ENCODE measurements at regions not wholly inside any gene's neighbourhood (a gene's known extent, or its start where the extent isn't known, plus 50 kb on each side); places are given as distances from the start of the nearest gene placed in this dataset.

- H3K79me2 ChIP-seq (ENCODE audit: insufficient read depth, low read length), result no peaks in the 10 kb centered on the region
- H3K4me3 ChIP-seq (ENCODE audit: insufficient read depth, low read length, poor library complexity, severe bottlenecking), result no peak overlapping the region
- no peak overlapping the region for H3K4me2 ChIP-seq (ENCODE audit: low read depth, low read length, poor library complexity, severe bottlenecking)
- no peaks in the 10 kb centered on the region for H3F3A ChIP-seq (ENCODE audit: insufficient read depth)
- no peaks in the 10 kb centered on the region for H3K27me3 ChIP-seq (ENCODE audit: low read length)
- H2AFZ ChIP-seq (ENCODE audit: low read depth, low read length, severe bottlenecking), result no peak overlapping the region
- H3K9ac ChIP-seq (ENCODE audit: low read length), result no peak overlapping the region
- no peak overlapping the region for H3K27ac ChIP-seq (ENCODE audit: low read depth, low read length)
- no peaks in the 10 kb centered on the region for H3K9me3 ChIP-seq (ENCODE audit: insufficient read depth, low read length)
- no peak for TF ChIP-seq CTCF (IDR thresholded peaks at IDR 0.05; ENCODE audit: insufficient read depth, low read length, poor library complexity, severe bottlenecking)
- no peak for TF ChIP-seq EZH2phosphoT487 (conservative IDR thresholded peaks at IDR 0.05; ENCODE audit: low read length)
- H3K36me3 ChIP-seq (ENCODE audit: low read length), result no peaks in the 10 kb centered on the region
- no peaks in the 10 kb centered on the region for H4K20me1 ChIP-seq (ENCODE audit: low read depth, low read length)
- H3K9me2 ChIP-seq (replicated peaks; ENCODE audit: insufficient read depth, low read length), result no peaks in the 10 kb centered on the region
Observed at GRCh38 chr13:107376341-107377125, 808.6 kb upstream of the ARGLU1 start.

- Histone ChIP-seq H3K4me3 (ENCODE audit: insufficient read depth, low read length, poor library complexity, severe bottlenecking) (no peak overlapping the region), H3K27me3 (ENCODE audit: low read length) (no peaks in the 10 kb centered on the region), H3K9ac (ENCODE audit: low read length) (no peak overlapping the region), H3K9me2 (replicated peaks; ENCODE audit: insufficient read depth, low read length) (no peaks in the 10 kb centered on the region), H3K27ac (ENCODE audit: low read depth, low read length) (no peak overlapping the region), H3K4me2 (ENCODE audit: low read depth, low read length, poor library complexity, severe bottlenecking) (no peak overlapping the region), H4K20me1 (ENCODE audit: low read depth, low read length) (no peaks in the 10 kb centered on the region), H3F3A (ENCODE audit: insufficient read depth) (no peaks in the 10 kb centered on the region), H2AFZ (ENCODE audit: low read depth, low read length, severe bottlenecking) (no peak overlapping the region), H3K79me2 (ENCODE audit: insufficient read depth, low read length) (no peaks in the 10 kb centered on the region), H3K9me3 (ENCODE audit: insufficient read depth, low read length) (no peaks in the 10 kb centered on the region), H3K36me3 (ENCODE audit: low read length) (no peaks in the 10 kb centered on the region)
- TF ChIP-seq CTCF (IDR thresholded peaks at IDR 0.05; ENCODE audit: insufficient read depth, low read length, poor library complexity, severe bottlenecking) (no peak), EZH2phosphoT487 (conservative IDR thresholded peaks at IDR 0.05; ENCODE audit: low read length) (no peak)
Observed at GRCh38 chr13:107375701-107376340, 807.9 kb upstream of the ARGLU1 start.

- H3K27me3 ChIP-seq (ENCODE audit: low read length), result no peaks in the 10 kb centered on the region
- H3K79me2 ChIP-seq (ENCODE audit: insufficient read depth, low read length), result no peaks in the 10 kb centered on the region
- H3K27ac ChIP-seq (ENCODE audit: low read depth, low read length), result no peak overlapping the region
- H4K20me1 ChIP-seq (ENCODE audit: low read depth, low read length), result no peaks in the 10 kb centered on the region
- H3K4me2 ChIP-seq (ENCODE audit: low read depth, low read length, poor library complexity, severe bottlenecking), result no peak overlapping the region
- no peaks in the 10 kb centered on the region for H3K9me3 ChIP-seq (ENCODE audit: insufficient read depth, low read length)
- H3K9me2 ChIP-seq (replicated peaks; ENCODE audit: insufficient read depth, low read length), result no peaks in the 10 kb centered on the region
- no peaks in the 10 kb centered on the region for H3F3A ChIP-seq (ENCODE audit: insufficient read depth)
- H3K36me3 ChIP-seq (ENCODE audit: low read length), result no peaks in the 10 kb centered on the region
- no peak overlapping the region for H3K9ac ChIP-seq (ENCODE audit: low read length)
- no peak for TF ChIP-seq EZH2phosphoT487 (conservative IDR thresholded peaks at IDR 0.05; ENCODE audit: low read length)
- TF ChIP-seq CTCF (IDR thresholded peaks at IDR 0.05; ENCODE audit: insufficient read depth, low read length, poor library complexity, severe bottlenecking), result no peak
- H3K4me3 ChIP-seq (ENCODE audit: insufficient read depth, low read length, poor library complexity, severe bottlenecking), result no peak overlapping the region
- no peak overlapping the region for H2AFZ ChIP-seq (ENCODE audit: low read depth, low read length, severe bottlenecking)
Observed at GRCh38 chr13:107374038-107374437, 806.1 kb upstream of the ARGLU1 start.

Data from SU-DHL-6 (cell line).